Stomach (tissue), 8 donors: ENCODE measurements at regions not wholly inside any gene's neighbourhood (a gene's known extent, or its start where the extent isn't known, plus 50 kb on each side); places are given as distances from the start of the nearest gene placed in this dataset.

Source experiments
- DNase-seq, 2 donors: peaks; one replicate each; pipeline versions ENCODE4 v3.0.0 to v3.0.0-alpha.2; 2013 to 2019
- H3K27ac ChIP-seq, 5 donors: fragments of 200-600 bp in 4 of 5; sonication (generic) in 4 of 5; one replicate each; pipeline ENCODE4 v1.5.1; 2013 to 2019; ENCODE audit warnings: mild to moderate bottlenecking in 1 of 5, moderate library complexity in 1 of 5
- H3K27me3 ChIP-seq, 3 donors: fragments of 200-600 bp; sonication (generic); one replicate each; pipeline ENCODE4 v1.5.1; 2017 to 2019; ENCODE audit warnings: mixed run types in 1 of 3
- H3K36me3 ChIP-seq, 4 donors: fragments of 200-600 bp; sonication (generic); 1 replicate in 3 of 4; 2 replicates in 1 of 4; pipeline ENCODE4 v1.5.1; 2016 to 2019
- H3K4me1 ChIP-seq, 4 donors: fragments of 200-600 bp; sonication (generic); one replicate each; pipeline ENCODE4 v1.5.1; 2016 to 2019
- H3K4me3 ChIP-seq, 4 donors: fragments of 200-600 bp; sonication (generic) in 3 of 4; one replicate each; pipeline ENCODE4 v1.5.1; 2016 to 2019; ENCODE audit warnings: mild to moderate bottlenecking in 1 of 4
- H3K9me3 ChIP-seq, 4 donors: fragments of 200-600 bp; sonication (generic); one replicate each; pipeline ENCODE4 v1.5.1; 2016 to 2019
- CTCF ChIP-seq, 7 experiments: fragments of 450-650 bp in 4 of 7; fragments of 200-600 bp in 3 of 7; sonication (generic) in 3 of 7; IDR thresholded peaks; one replicate each; pipeline ENCODE4 v1.5.1; 2016 to 2019; ENCODE audit warnings: antibody characterized with exemption in 7 of 7, control low read depth in 2 of 7, mild to moderate bottlenecking in 1 of 7
- EP300 ChIP-seq: sonication (generic); formaldehyde crosslinking; IDR thresholded peaks from one replicate; pipeline ENCODE4 v1.6.1; 2017; ENCODE audit warnings: antibody characterized with exemption
- POLR2A ChIP-seq, 4 donors: fragments of 450-650 bp; IDR thresholded peaks; one replicate each; pipeline ENCODE4 v1.6.1; 2016; ENCODE audit warnings: antibody characterized with exemption in 4 of 4, control low read depth in 2 of 4, mild to moderate bottlenecking in 1 of 4, moderate library complexity in 1 of 4
- POLR2AphosphoS5 ChIP-seq, 3 donors: sonication (generic); formaldehyde crosslinking; IDR thresholded peaks; one replicate each; pipeline ENCODE4 v1.6.1; 2016; ENCODE audit warnings: antibody characterized with exemption in 3 of 3
- WGBS, 5 donors: extraction: QIAGEN DNeasy Blood & Tissue Kit in 3 of 5; methylation state at CpG; one replicate each; pipeline versions ENCODE4 v1.1.5 to v1.1.7; 2013 to 2018; 5-methylcytosine and 5-hydroxymethylcytosine counted together
- intact Hi-C: fragments of 100-400 bp; cut with DNase I; formaldehyde crosslinking; loops from one replicate; pipeline ENCODE4 v1.15.1; 2023; ENCODE audit warnings: low total_unique reads
- small RNA-seq, 4 donors: library from RNA; depleted of rRNA; stranded (forward); fragments of <200 nt; gene quantifications; one replicate each; pipeline ENCODE3, GENCODE V24; 2016
- donor health status: healthy with polysubstance abuse.
- donor health status: Bipolar disorder and iron deficiency.
- donor health status: healthy.

GRCh38 chr1:240667351-240667750 is 55.4 kb upstream of the GREM2 start:
- Histone ChIP-seq H3K27me3 (no peaks in the 10 kb centered on the region), H3K4me3 (no peak overlapping the region), H3K9me3 (no peaks in the 10 kb centered on the region), H3K36me3 (no peaks in the 10 kb centered on the region), H3K4me1 (no peaks in the 10 kb centered on the region), H3K27ac (no peak overlapping the region)
- TF ChIP-seq EP300 (no peak), POLR2A (IDR thresholded peaks at IDR 0.05) (no peak), CTCF (IDR thresholded peaks at IDR 0.05) (no peak), POLR2AphosphoS5 (IDR thresholded peaks at IDR 0.05) (no peak)
- DNase-seq, result peak in 1 of 2 donors; percentile 26
- 42 to 72% (median 57%) methylated on average over 2 to 3 of the region's 3 CpGs for WGBS, 5 donors
- intact Hi-C loops, result no loop called here

GRCh38 chr1:240666568-240667198 is 54.7 kb upstream of the GREM2 start:
- Histone ChIP-seq H3K36me3 (no peaks in the 10 kb centered on the region), H3K9me3 (no peaks in the 10 kb centered on the region), H3K4me1 (no peaks in the 10 kb centered on the region), H3K4me3 (no peak overlapping the region), H3K27ac (no peak overlapping the region), H3K27me3 (no peaks in the 10 kb centered on the region)
- intact Hi-C loops, result no loop called here
- no peak for TF ChIP-seq POLR2AphosphoS5 (IDR thresholded peaks at IDR 0.05)
- no peak for TF ChIP-seq POLR2A (IDR thresholded peaks at IDR 0.05)
- no peak for TF ChIP-seq EP300
- no peak for TF ChIP-seq CTCF (IDR thresholded peaks at IDR 0.05)
- no peak for DNase-seq
- 75 to 80% (median 76%) methylated on average over 9 of the region's 9 CpGs for WGBS, 5 donors

- Histone ChIP-seq H3K36me3 (no peaks in the 10 kb centered on the region), H3K27me3 (no peaks in the 10 kb centered on the region), H3K27ac (no peak overlapping the region), H3K4me1 (no peaks in the 10 kb centered on the region), H3K4me3 (no peak overlapping the region), H3K9me3 (no peaks in the 10 kb centered on the region)
- intact Hi-C loops, result no loop called here
- TF ChIP-seq POLR2AphosphoS5 (IDR thresholded peaks at IDR 0.05) (no peak), EP300 (no peak), POLR2A (IDR thresholded peaks at IDR 0.05) (no peak), CTCF (IDR thresholded peaks at IDR 0.05) (no peak)
- no peak for DNase-seq
- WGBS, 5 donors, result 86 to 96% (median 91%) methylated on average over 1 of the region's 1 CpG
These were observed 51.4 kb upstream of the GREM2 start for GRCh38 chr1:240663169-240663879.

Small RNA genes in the stretch of these regions (small RNA-seq; reads per million reads assigned to genes)
- gene RF00019, result 0 reads per million in 4 donors
